GM23338 (cell line): ENCODE measurements at regions not wholly inside any gene's neighbourhood (a gene's known extent, or its start where the extent isn't known, plus 50 kb on each side); places are given as distances from the start of the nearest gene placed in this dataset.

Experiments used
- ATAC-seq: fragments of 200-7000 bp; cut with Tn5 transposase; 3 replicates; pipeline ENCODE4 v1.9.1; 2020
- DNase-seq: peaks from one replicate; pipeline ENCODE4 v3.0.0-alpha.2; 2015; ENCODE audit warnings: low spot score
- H2AFZ ChIP-seq: fragments of 200-600 bp; sonication (generic); 2 replicates; pipeline ENCODE4 v1.8.0; 2016; ENCODE audit warnings: antibody characterized with exemption, mild to moderate bottlenecking, moderate library complexity
- H3F3A ChIP-seq: fragments of 200-600 bp; sonication (generic); replicated peaks from 2 replicates; pipeline ENCODE4 v1.8.0; 2017; ENCODE audit warnings: antibody characterized with exemption, mixed run types, low read depth
- H3K27ac ChIP-seq: fragments of 200-600 bp; sonication (generic); 2 replicates; pipeline ENCODE4 v1.6.1; 2016; ENCODE audit warnings: low read depth
- H3K27me3 ChIP-seq: fragments of 200-600 bp; sonication (generic); 2 replicates; pipeline ENCODE4 v1.8.0; 2016; ENCODE audit warnings: mild to moderate bottlenecking, mixed run types, moderate library complexity; ENCODE audit not compliant: insufficient read depth
- H3K36me3 ChIP-seq: fragments of 200-600 bp; sonication (generic); 2 replicates; pipeline ENCODE4 v1.8.0; 2016; ENCODE audit warnings: mild to moderate bottlenecking; ENCODE audit not compliant: insufficient read depth
- H3K4me1 ChIP-seq: fragments of 200-600 bp; sonication (generic); 2 replicates; pipeline ENCODE4 v1.8.0; 2016; ENCODE audit warnings: mild to moderate bottlenecking, moderate library complexity; ENCODE audit not compliant: insufficient read depth
- H3K4me2 ChIP-seq: fragments of 200-600 bp; sonication (generic); 2 replicates; pipeline ENCODE4 v1.7.1; 2017; ENCODE audit warnings: mixed run types
- H3K4me3 ChIP-seq: fragments of 200-600 bp; sonication (generic); 2 replicates; pipeline ENCODE4 v1.6.1; 2016; ENCODE audit warnings: mixed run types
- H3K79me2 ChIP-seq: fragments of 200-600 bp; sonication (generic); replicated peaks from 2 replicates; pipeline ENCODE4 v1.8.0; 2017; ENCODE audit warnings: mild to moderate bottlenecking; ENCODE audit not compliant: insufficient read depth
- H3K9me2 ChIP-seq: fragments of 200-600 bp; sonication (generic); 2 replicates; pipeline ENCODE4 v1.8.0; 2017; ENCODE audit not compliant: insufficient read depth
- H4K20me1 ChIP-seq: fragments of 200-600 bp; sonication (generic); replicated peaks from 2 replicates; pipeline ENCODE4 v1.8.0; 2017; ENCODE audit warnings: mild to moderate bottlenecking; ENCODE audit not compliant: insufficient read depth
- H3K27ac Mint-ChIP-seq: 2 replicates; pipeline ENCODE4 v1.8.0; 2020; ENCODE audit warnings: inconsistent platforms, mild to moderate bottlenecking, moderate library complexity, mixed read lengths
- H3K27me3 Mint-ChIP-seq: 3 replicates; pipeline ENCODE4 v1.8.0; 2022; ENCODE audit warnings: low read depth, mild to moderate bottlenecking, moderate library complexity, mixed read lengths, inconsistent platforms; ENCODE audit not compliant: insufficient read depth, poor library complexity
- H3K36me3 Mint-ChIP-seq: 3 replicates; pipeline ENCODE4 v1.8.0; 2021; ENCODE audit warnings: low read depth, mild to moderate bottlenecking, inconsistent platforms, moderate library complexity, mixed read lengths
- H3K4me1 Mint-ChIP-seq: 3 replicates; pipeline ENCODE4 v1.8.0; 2020; ENCODE audit warnings: mild to moderate bottlenecking, inconsistent platforms, mixed read lengths
- H3K4me3 Mint-ChIP-seq: 3 replicates; pipeline ENCODE4 v1.8.0; 2021; ENCODE audit warnings: moderate library complexity, mild to moderate bottlenecking, inconsistent platforms, mixed read lengths
- H3K9me3 Mint-ChIP-seq: 3 replicates; pipeline ENCODE4 v1.8.0; 2020; ENCODE audit warnings: moderate library complexity, mild to moderate bottlenecking, inconsistent platforms, mixed read lengths
- CREB1 ChIP-seq: fragments of 250-450 bp; sonication (Bioruptor Pico); IDR thresholded peaks from 2 replicates; pipeline ENCODE4 v1.5.0; 2020; ENCODE audit warnings: low read depth, mild to moderate bottlenecking, moderate library complexity
- EZH2 ChIP-seq: fragments of 200-600 bp; sonication (generic); IDR thresholded peaks from one replicate; pipeline ENCODE4 v1.8.0; 2017; ENCODE audit warnings: antibody characterized with exemption, mild to moderate bottlenecking, low read depth; ENCODE audit not compliant: unreplicated experiment
- EZH2phosphoT487 ChIP-seq: fragments of 200-600 bp; sonication (generic); IDR thresholded peaks from one replicate; pipeline ENCODE4 v1.8.1; 2018; ENCODE audit warnings: antibody characterized with exemption; ENCODE audit not compliant: unreplicated experiment
- NANOG ChIP-seq: IDR thresholded peaks from 2 replicates; pipeline ENCODE4 v1.6.1; 2016; ENCODE audit warnings: antibody characterized with exemption, borderline replicate concordance
- POLR2AphosphoS5 ChIP-seq: IDR thresholded peaks from 2 replicates; pipeline ENCODE4 v1.6.1; 2016; ENCODE audit warnings: antibody characterized with exemption, low read depth
- REST ChIP-seq: IDR thresholded peaks from one replicate; pipeline ENCODE4 v1.6.1; 2018; ENCODE audit warnings: antibody characterized with exemption; ENCODE audit not compliant: unreplicated experiment
- STAT1 ChIP-seq: IDR thresholded peaks from one replicate; pipeline ENCODE4 v1.6.1; 2016; ENCODE audit warnings: antibody characterized with exemption; ENCODE audit not compliant: unreplicated experiment
- ZNF114 ChIP-seq: fragments of 250-450 bp; sonication (Bioruptor Pico); IDR thresholded peaks from 2 replicates; pipeline ENCODE4 v1.5.0; 2020; ENCODE audit warnings: mild to moderate bottlenecking, moderate library complexity
- TF ChIP-seq, protein P1 (sequence below), 2 experiments: fragments of 200-600 bp in 1 of 2; sonication (generic) in 1 of 2; conservative IDR thresholded peaks; 2 replicates each; pipeline versions ENCODE4 v1.5.1 to v1.6.1; 2016 to 2017; ENCODE audit warnings: antibody characterized with exemption in 2 of 2, low read depth in 2 of 2, mild to moderate bottlenecking in 2 of 2, moderate library complexity in 1 of 2
- TF ChIP-seq, protein P2 (sequence below): IDR thresholded peaks from 2 replicates; pipeline ENCODE4 v1.6.1; 2016; ENCODE audit warnings: antibody characterized with exemption

- Histone ChIP-seq H3F3A (0 out of 2 replicates have a peak, but pooled peaks cover 6% of the 10 kb centered on the region), H2AFZ (no peak overlapping the region), H3K4me2 (no peak overlapping the region), H3K27ac (no peak overlapping the region), H3K79me2 (no peaks in the 10 kb centered on the region), H3K36me3 (no peaks in the 10 kb centered on the region), H3K27me3 (no peaks in the 10 kb centered on the region), H3K4me1 (peaks cover 23% of the 10 kb centered on the region), H3K4me3 (no peak overlapping the region), H4K20me1 (no peaks in the 10 kb centered on the region), H3K9me2 (no peaks in the 10 kb centered on the region)
- no peak overlapping the region for H3K4me3 Mint-ChIP-seq
- DNase-seq (no peak), ATAC-seq (no peak)
- peaks cover 8% of the 10 kb centered on the region for H3K27me3 Mint-ChIP-seq
- no peaks in the 10 kb centered on the region; the same call in 2 of the 3 replicates for H3K36me3 Mint-ChIP-seq
- no peak overlapping the region for H3K27ac Mint-ChIP-seq
- H3K4me1 Mint-ChIP-seq = peaks cover 36% of the 10 kb centered on the region
- H3K9me3 Mint-ChIP-seq = no peaks in the 10 kb centered on the region; the same call in 2 of the 3 replicates
- TF ChIP-seq ZNF114 (no peak), CREB1 (no peak), EZH2phosphoT487 (no peak), POLR2AphosphoS5 (no peak)
- TF ChIP-seq, protein P1, sequence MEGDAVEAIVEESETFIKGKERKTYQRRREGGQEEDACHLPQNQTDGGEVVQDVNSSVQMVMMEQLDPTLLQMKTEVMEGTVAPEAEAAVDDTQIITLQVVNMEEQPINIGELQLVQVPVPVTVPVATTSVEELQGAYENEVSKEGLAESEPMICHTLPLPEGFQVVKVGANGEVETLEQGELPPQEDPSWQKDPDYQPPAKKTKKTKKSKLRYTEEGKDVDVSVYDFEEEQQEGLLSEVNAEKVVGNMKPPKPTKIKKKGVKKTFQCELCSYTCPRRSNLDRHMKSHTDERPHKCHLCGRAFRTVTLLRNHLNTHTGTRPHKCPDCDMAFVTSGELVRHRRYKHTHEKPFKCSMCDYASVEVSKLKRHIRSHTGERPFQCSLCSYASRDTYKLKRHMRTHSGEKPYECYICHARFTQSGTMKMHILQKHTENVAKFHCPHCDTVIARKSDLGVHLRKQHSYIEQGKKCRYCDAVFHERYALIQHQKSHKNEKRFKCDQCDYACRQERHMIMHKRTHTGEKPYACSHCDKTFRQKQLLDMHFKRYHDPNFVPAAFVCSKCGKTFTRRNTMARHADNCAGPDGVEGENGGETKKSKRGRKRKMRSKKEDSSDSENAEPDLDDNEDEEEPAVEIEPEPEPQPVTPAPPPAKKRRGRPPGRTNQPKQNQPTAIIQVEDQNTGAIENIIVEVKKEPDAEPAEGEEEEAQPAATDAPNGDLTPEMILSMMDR (conservative IDR thresholded peaks at IDR 0.05; ENCODE audit: low read depth in 2 of 2) = no peak
- TF ChIP-seq, protein P2, sequence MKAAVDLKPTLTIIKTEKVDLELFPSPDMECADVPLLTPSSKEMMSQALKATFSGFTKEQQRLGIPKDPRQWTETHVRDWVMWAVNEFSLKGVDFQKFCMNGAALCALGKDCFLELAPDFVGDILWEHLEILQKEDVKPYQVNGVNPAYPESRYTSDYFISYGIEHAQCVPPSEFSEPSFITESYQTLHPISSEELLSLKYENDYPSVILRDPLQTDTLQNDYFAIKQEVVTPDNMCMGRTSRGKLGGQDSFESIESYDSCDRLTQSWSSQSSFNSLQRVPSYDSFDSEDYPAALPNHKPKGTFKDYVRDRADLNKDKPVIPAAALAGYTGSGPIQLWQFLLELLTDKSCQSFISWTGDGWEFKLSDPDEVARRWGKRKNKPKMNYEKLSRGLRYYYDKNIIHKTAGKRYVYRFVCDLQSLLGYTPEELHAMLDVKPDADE = no peak
Measured at GRCh38 chr2:128392207-128392606, 73.5 kb upstream of the HS6ST1 start.

DNA sequence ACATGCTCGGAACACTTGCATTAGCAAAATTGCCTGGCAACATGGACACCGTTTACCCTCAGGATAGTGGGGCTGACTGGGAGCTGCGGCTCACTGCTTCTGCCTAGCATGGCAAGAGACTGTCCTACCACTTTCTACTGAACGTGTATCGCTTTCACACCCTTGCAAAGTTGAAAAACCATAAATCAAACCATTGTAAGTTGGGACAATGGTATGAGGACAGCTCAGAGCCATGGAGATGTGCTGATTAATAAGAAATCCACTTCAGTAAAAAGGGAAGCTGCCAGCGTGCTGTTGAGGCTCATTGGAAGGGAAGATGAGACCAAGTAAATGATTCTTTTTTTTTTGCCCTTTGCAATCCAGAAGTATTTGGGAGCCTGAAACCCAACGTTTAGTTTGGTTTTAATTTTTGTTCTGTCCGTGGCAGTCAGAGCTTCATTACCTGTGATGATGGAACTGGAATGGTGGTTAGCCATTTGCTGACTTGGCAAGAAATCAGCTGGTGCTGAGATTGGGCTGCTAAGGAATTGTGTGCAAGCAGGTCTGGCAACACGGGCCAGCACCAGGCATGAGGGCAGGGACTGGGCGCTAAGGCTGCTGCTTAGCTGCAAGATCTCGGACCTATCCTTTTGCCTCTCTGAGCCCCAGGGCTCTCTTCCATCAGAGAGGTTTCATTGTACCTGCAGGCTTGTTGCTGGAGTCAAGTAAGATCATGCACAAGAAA is 75.5 kb upstream of the HS6ST1 start:
- Mint-ChIP-seq H3K4me1 (peaks cover 26% of the 10 kb centered on the region), H3K27ac (no peak overlapping the region), H3K36me3 (peaks cover 4% of the 10 kb centered on the region; the same call in 1 of the 3 replicates), H3K4me3 (no peak overlapping the region), H3K9me3 (no peaks in the 10 kb centered on the region), H3K27me3 (peaks cover 8% of the 10 kb centered on the region)
- Histone ChIP-seq H3K4me1 (peaks cover 22% of the 10 kb centered on the region), H3K4me3 (no peak overlapping the region), H3K36me3 (no peaks in the 10 kb centered on the region), H2AFZ (0 out of 2 replicates have a peak overlapping the region, but pooled peaks have one; percentile 43), H3K27ac (no peak overlapping the region), H4K20me1 (no peaks in the 10 kb centered on the region), H3K4me2 (no peak overlapping the region), H3K27me3 (no peaks in the 10 kb centered on the region), H3K79me2 (no peaks in the 10 kb centered on the region), H3K9me2 (no peaks in the 10 kb centered on the region), H3F3A (0 out of 2 replicates have a peak, but pooled peaks cover 6% of the 10 kb centered on the region)
- ATAC-seq = no peak
- no peak for TF ChIP-seq REST
- no peak for TF ChIP-seq EZH2
- TF ChIP-seq CREB1 = no peak
- TF ChIP-seq, protein P2 = no peak
- TF ChIP-seq NANOG = no peak
- TF ChIP-seq ZNF114 = no peak
- no peak for TF ChIP-seq STAT1
- DNase-seq = no peak
